ENCODE measurements at regions not wholly inside any gene's neighbourhood (a gene's known extent, or its start where the extent isn't known, plus 50 kb on each side); places are given as distances from the start of the nearest gene placed in this dataset.

DNA sequence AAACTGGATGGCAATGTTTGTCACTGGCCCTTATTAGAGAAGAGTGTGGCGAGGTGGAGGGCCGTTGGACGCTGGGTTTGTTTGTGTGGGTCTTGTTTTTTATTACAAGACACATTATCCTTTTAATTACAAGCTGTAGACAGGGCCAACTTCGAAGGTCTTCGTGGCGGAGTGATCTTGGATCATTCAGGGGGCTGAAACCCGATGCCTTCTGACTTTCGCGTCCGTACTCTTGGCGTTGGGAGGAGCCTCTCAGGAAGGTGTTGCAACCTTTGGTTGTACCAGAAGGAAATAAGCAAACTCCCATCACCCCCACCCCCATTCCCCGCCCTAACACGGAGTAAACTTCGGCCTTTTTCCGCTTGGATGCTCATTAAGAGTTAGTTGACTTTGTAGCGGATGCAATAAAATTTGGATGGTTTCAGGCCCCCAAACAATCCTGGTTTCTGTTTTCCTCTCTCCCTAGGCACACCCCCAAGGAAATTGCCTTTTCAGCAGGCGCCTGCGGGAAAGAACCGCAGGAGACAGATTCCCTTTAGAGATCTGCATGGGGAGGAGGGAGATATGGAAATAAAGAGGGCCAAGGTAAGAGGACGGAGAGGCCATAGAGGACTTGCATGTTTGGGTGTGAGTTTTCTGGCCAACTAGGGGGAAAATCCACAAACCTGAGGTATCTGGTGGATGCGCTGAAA lies 294.5 kb upstream of the NFE2L3 start:
- H3K9me3 Mint-ChIP-seq (ENCODE audit: low read depth): peaks cover 4% of the 10 kb centered on the region
- no peak overlapping the region for H3K27ac Mint-ChIP-seq (ENCODE audit: unreplicated experiment)
- H3K4me3 Mint-ChIP-seq (ENCODE audit: unreplicated experiment): no peak overlapping the region
- peaks cover 1% of the 10 kb centered on the region for H3K36me3 Mint-ChIP-seq (ENCODE audit: low read depth)
- peaks cover 31% of the 10 kb centered on the region for H3K27me3 Mint-ChIP-seq (ENCODE audit: low read depth)
- DNase-seq (ENCODE audit: low spot score): no peak
- peaks cover 33% of the 10 kb centered on the region for H3K4me1 Mint-ChIP-seq (ENCODE audit: low read depth)
- TF ChIP-seq, protein P1, sequence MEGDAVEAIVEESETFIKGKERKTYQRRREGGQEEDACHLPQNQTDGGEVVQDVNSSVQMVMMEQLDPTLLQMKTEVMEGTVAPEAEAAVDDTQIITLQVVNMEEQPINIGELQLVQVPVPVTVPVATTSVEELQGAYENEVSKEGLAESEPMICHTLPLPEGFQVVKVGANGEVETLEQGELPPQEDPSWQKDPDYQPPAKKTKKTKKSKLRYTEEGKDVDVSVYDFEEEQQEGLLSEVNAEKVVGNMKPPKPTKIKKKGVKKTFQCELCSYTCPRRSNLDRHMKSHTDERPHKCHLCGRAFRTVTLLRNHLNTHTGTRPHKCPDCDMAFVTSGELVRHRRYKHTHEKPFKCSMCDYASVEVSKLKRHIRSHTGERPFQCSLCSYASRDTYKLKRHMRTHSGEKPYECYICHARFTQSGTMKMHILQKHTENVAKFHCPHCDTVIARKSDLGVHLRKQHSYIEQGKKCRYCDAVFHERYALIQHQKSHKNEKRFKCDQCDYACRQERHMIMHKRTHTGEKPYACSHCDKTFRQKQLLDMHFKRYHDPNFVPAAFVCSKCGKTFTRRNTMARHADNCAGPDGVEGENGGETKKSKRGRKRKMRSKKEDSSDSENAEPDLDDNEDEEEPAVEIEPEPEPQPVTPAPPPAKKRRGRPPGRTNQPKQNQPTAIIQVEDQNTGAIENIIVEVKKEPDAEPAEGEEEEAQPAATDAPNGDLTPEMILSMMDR (IDR thresholded peaks at IDR 0.05): no peak

DNA sequence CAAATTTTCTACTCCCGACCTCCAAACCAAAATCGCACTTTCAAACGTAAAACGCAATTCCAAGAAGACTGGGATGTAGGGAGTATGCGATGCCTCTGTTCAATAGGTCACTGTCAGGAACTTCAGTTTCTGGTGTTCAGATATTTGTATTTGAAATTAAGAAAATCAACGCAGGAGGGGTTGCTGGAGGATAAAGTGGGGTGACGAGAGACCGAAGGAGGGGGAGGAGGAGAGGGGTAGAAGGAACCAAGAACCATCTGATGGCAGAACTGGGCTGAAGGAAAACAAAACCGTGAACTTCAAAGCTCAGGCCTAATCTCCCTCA lies 293.8 kb upstream of the NFE2L3 start:
- H3K27ac Mint-ChIP-seq (ENCODE audit: unreplicated experiment): no peak overlapping the region
- H3K9me3 Mint-ChIP-seq (ENCODE audit: low read depth): peaks cover 4% of the 10 kb centered on the region
- peaks cover 1% of the 10 kb centered on the region for H3K36me3 Mint-ChIP-seq (ENCODE audit: low read depth)
- peaks cover 35% of the 10 kb centered on the region for H3K4me1 Mint-ChIP-seq (ENCODE audit: low read depth)
- H3K27me3 Mint-ChIP-seq (ENCODE audit: low read depth): peaks cover 36% of the 10 kb centered on the region
- no peak overlapping the region for H3K4me3 Mint-ChIP-seq (ENCODE audit: unreplicated experiment)
- DNase-seq (ENCODE audit: low spot score): no peak
- TF ChIP-seq, protein P1 (IDR thresholded peaks at IDR 0.05): no peak

DNA sequence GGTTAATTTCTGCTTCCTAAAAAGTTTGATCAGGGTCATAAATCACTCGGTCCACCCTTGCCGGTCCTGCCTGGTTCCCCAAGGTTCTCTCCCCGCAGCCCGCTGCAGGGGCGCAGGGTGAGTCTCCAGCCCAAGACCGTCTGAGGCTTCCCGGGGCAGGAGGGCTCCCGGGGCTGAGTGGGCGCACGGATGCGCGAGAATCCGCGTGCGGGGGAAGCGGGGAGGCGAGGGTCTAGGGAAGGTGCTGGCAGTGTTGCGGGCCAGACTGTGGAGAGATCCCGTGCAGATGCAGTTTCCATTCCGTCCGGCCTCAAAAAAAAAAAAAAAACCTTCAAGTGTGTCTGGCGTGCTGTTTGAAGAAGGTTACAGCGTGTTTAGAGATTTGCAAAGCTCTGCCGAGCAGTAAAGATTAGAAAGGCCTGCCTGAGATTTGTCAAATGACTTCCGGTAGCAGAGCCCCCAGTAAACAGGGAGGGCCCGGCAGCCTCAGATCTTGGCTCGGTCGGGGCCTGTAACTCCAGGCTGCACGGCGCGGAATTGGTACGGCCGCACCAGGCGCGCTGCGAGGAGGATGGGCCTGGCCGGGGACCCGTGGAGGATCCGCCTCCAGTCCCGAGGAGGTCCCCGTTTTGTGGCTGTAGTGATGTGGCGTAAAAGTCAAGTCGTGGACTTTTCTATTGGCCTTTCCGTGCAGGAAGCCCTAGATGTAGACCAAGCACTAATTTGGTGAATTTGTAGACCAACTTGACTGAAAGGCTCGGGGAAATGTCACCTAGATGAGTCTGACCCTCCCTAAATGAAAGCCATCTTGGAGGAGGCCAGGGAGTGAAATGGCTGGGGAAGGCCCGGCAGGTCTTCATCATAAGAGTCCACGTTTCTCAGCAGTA lies 293.2 kb upstream of the NFE2L3 start:
- TF ChIP-seq, protein P1 (IDR thresholded peaks at IDR 0.05): no peak
- Mint-ChIP-seq H3K36me3 (ENCODE audit: low read depth) (peaks cover 1% of the 10 kb centered on the region), H3K9me3 (ENCODE audit: low read depth) (peaks cover 4% of the 10 kb centered on the region), H3K27me3 (ENCODE audit: low read depth) (peaks cover 38% of the 10 kb centered on the region), H3K4me3 (ENCODE audit: unreplicated experiment) (no peak overlapping the region), H3K27ac (ENCODE audit: unreplicated experiment) (no peak overlapping the region), H3K4me1 (ENCODE audit: low read depth) (peaks cover 29% of the 10 kb centered on the region)
- DNase-seq (ENCODE audit: low spot score): no peak

DNA sequence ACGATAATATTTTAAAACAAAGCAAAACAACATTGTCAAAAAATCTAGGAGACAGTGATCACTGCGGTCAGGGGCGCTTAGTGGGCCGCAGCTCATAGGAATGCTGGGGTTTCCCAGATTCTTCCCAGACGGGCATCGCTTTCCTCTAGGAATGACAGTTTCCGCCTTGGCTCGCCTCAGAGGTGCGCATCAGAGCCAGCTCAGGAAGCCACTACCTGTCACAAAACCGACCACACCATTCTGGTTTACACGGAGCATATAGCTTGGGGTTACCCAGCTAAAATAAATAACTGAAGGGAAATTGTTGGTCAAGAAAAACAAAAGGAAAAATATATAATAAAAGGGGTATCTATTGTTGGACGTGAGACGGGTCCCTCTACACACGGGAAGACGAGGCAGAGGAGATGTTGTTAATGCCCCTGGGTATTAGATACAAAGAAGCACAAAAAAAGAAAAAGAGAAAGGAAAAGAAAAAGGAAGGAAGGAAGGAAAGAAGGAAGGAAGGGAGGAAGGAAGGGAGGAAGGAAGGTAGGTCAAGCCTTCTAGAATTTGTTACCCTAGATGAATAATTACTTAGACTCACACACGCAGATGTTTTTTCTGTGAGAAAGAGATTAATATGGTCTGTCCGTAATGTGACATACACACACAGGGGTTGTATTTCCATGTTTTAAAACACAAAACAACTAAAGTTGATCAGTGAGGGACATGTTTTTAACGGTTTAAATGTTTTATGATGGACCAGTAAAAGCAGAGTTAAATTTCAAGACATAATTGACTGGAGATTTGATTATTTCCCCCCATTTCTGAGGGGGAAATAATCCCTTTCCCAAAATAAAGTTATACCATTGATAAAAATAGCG lies 292.4 kb upstream of the NFE2L3 start:
- DNase-seq (ENCODE audit: low spot score): no peak
- H3K9me3 Mint-ChIP-seq (ENCODE audit: low read depth): peaks cover 4% of the 10 kb centered on the region
- H3K27me3 Mint-ChIP-seq (ENCODE audit: low read depth): peaks cover 42% of the 10 kb centered on the region
- H3K27ac Mint-ChIP-seq (ENCODE audit: unreplicated experiment): no peak overlapping the region
- peaks cover 1% of the 10 kb centered on the region for H3K36me3 Mint-ChIP-seq (ENCODE audit: low read depth)
- H3K4me1 Mint-ChIP-seq (ENCODE audit: low read depth): peaks cover 20% of the 10 kb centered on the region
- TF ChIP-seq, protein P1 (IDR thresholded peaks at IDR 0.05): no peak
- no peak overlapping the region for H3K4me3 Mint-ChIP-seq (ENCODE audit: unreplicated experiment)

All from chondrocyte (in vitro differentiated cells).